ENCODE measurements at regions not wholly inside any gene's neighbourhood (a gene's known extent, or its start where the extent isn't known, plus 50 kb on each side); places are given as distances from the start of the nearest gene placed in this dataset.

- no peak for TF ChIP-seq THRAP3 (IDR thresholded peaks at IDR 0.05; ENCODE audit: borderline replicate concordance)
- no peak for TF ChIP-seq STAT5B (CRISPR knock-in tag; IDR thresholded peaks at IDR 0.05)
- no peak for TF ChIP-seq HNRNPLL (IDR thresholded peaks at IDR 0.05; ENCODE audit: low read depth, low read length, poor library complexity, severe bottlenecking)
Observed at GRCh38 chr12:107386569-107386968, 293.2 kb upstream of the CRY1 start.
